ENCODE measurements at regions not wholly inside any gene's neighbourhood (a gene's known extent, or its start where the extent isn't known, plus 50 kb on each side); places are given as distances from the start of the nearest gene placed in this dataset.

DNA sequence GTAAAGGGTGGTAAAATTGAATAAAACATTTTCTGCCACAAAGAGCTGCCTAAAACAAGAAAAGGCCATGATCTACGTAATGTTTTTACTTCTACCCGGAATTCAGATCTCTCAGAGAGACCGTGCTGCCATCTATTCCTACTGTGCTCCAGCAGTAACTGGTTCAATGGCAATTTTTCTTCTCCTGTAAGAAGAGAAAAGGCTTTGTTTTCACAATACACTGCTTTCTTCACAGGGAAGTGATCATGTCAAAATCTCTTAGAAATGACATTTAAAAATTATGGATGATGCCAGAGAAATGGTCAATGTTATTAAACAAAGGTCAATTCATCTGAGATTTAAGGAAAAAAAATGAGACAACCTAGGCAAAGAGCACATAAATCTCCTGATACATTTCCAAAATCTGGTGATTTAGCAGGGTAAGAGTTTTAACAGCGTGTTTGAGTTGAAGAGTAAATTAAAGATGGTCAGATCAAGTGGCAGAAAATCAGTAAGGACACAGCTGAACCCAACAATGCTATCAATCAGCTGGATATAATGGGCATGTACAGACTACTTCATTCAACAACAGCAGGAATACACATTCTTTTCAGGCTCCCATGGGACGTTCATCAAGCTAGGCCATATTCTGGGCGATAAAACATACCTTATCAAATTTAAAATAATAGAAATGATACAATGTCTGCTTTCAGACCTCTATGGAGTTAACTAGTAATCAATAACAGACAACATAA, 523.1 kb downstream of the CHSY3 start:
- no peaks in the 10 kb centered on the region for H3K36me3 ChIP-seq (ENCODE audit: control insufficient read depth in 2 of 2, insufficient read depth in 2 of 2, low read length in 1 of 2)
- ChIA-PET CTCF (no interaction called here), RAD21 (ENCODE audit: unreplicated experiment) (no interaction called here), SMC1A (ENCODE audit: uncharacterized antibody, unreplicated experiment) (no interaction called here), POLR2A (no interaction called here)
- H3K4me3 ChIP-seq: no peak overlapping the region
- no peaks in the 10 kb centered on the region for H3K9me3 ChIP-seq (replicated peaks; ENCODE audit: control insufficient read depth, insufficient read depth, low read length)
- H3K27ac ChIP-seq (ENCODE audit: control insufficient read depth, insufficient read depth): no peak overlapping the region
- no peak overlapping the region for H3K9ac ChIP-seq (ENCODE audit: control insufficient read depth, insufficient read depth, low read length)
- TF ChIP-seq ZNF207 (IDR thresholded peaks at IDR 0.05; ENCODE audit: borderline replicate concordance): no peak
- no peak for TF ChIP-seq ZZZ3 (IDR thresholded peaks at IDR 0.05; ENCODE audit: control insufficient read depth, insufficient read length, low read depth)
- no peak for TF ChIP-seq RELA (IDR thresholded peaks at IDR 0.05; ENCODE audit: borderline replicate concordance, partially characterized antibody)
- no peak for TF ChIP-seq CBX3 (IDR thresholded peaks at IDR 0.05; ENCODE audit: borderline replicate concordance, low read depth)
- TF ChIP-seq CREB1 (IDR thresholded peaks at IDR 0.05; ENCODE audit: low read depth): no peak
- TF ChIP-seq IKZF2 (IDR thresholded peaks at IDR 0.05): no peak
- WGBS (ENCODE audit: insufficient coverage, insufficient replicate concordance, low lambda C conversion rate, missing lambda C conversion rate): 18% methylated on average over 6 of the region's 6 CpGs
- no peak overlapping the region for H2AFZ ChIP-seq (ENCODE audit: control insufficient read depth, low read depth, low read length)
- DNase-seq (ENCODE audit: low read depth, low spot score) (no peak), FAIRE-seq (no peak), ATAC-seq (no peak)
- H4K20me1 ChIP-seq (ENCODE audit: control insufficient read depth, insufficient read depth): no peaks in the 10 kb centered on the region
- intact Hi-C loops (cut with micrococcal nuclease; ENCODE audit: unreplicated experiment) (no loop called here), in situ Hi-C loops (cut with MboI) (no loop called here)
- BruUV-seq (replicated peaks): no TSS peak
- H3K4me1 ChIP-seq (ENCODE audit: control insufficient read depth, insufficient read depth, low read length): no peaks in the 10 kb centered on the region
- no peaks in the 10 kb centered on the region for H3K27me3 ChIP-seq (replicated peaks in 1 of 2; ENCODE audit: control insufficient read depth in 2 of 2, insufficient read depth in 2 of 2, low read length in 1 of 2)
- no peaks in the 10 kb centered on the region for H3K79me2 ChIP-seq (ENCODE audit: control insufficient read depth, insufficient read depth, low read length)
- no peak overlapping the region for H3K4me2 ChIP-seq (ENCODE audit: control insufficient read depth, insufficient read depth)

DNA sequence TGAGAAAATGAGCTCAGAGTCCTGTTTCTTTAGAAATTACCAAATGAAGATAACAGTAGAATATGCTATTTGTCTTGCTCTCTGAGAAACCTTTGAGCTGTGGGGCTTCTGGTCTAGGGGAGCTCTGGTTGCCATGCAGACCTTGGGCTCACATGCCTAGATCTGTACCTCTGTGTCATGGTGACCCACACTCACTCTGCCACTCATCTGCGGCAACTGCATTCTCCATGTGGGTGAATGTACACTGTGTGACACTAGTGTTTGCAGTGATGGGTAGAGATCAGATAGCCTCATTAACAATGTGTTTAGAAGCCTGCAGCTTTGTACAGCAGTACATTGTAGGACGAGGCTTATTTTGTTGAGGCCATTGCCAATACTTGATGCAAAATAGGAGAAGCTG, 521.2 kb downstream of the CHSY3 start:
- Histone ChIP-seq H3K79me2 (ENCODE audit: control insufficient read depth, insufficient read depth, low read length) (no peaks in the 10 kb centered on the region), H3K9ac (ENCODE audit: control insufficient read depth, insufficient read depth, low read length) (no peak overlapping the region), H2AFZ (ENCODE audit: control insufficient read depth, low read depth, low read length) (no peak overlapping the region), H3K4me3 (no peak overlapping the region), H3K9me3 (replicated peaks; ENCODE audit: control insufficient read depth, insufficient read depth, low read length) (no peaks in the 10 kb centered on the region), H3K4me1 (ENCODE audit: control insufficient read depth, insufficient read depth, low read length) (no peaks in the 10 kb centered on the region), H4K20me1 (ENCODE audit: control insufficient read depth, insufficient read depth) (no peaks in the 10 kb centered on the region), H3K27me3 (replicated peaks in 1 of 2; ENCODE audit: control insufficient read depth in 2 of 2, insufficient read depth in 2 of 2, low read length in 1 of 2) (no peaks in the 10 kb centered on the region), H3K27ac (ENCODE audit: control insufficient read depth, insufficient read depth) (no peak overlapping the region), H3K36me3 (ENCODE audit: control insufficient read depth in 2 of 2, insufficient read depth in 2 of 2, low read length in 1 of 2) (no peaks in the 10 kb centered on the region), H3K4me2 (ENCODE audit: control insufficient read depth, insufficient read depth) (no peak overlapping the region)
- in situ Hi-C loops (cut with MboI): no loop called here
- intact Hi-C loops (cut with micrococcal nuclease; ENCODE audit: unreplicated experiment): no loop called here
- no TSS peak for BruUV-seq (replicated peaks)
- ChIA-PET SMC1A (ENCODE audit: uncharacterized antibody, unreplicated experiment) (interaction anchor here (0.9 kb wide), 1 partner anchor 170 kb away, joined by 3 read pairs; no protein-coding TSS in a partner anchor), RAD21 (ENCODE audit: unreplicated experiment) (no interaction called here), CTCF (interaction anchor here (0.6 to 1.1 kb wide), 3 partner anchors 9 to 330 kb away, joined by 3 to 4 read pairs (median 3); no protein-coding TSS in a partner anchor), POLR2A (no interaction called here)
- no peak for DNase-seq (ENCODE audit: low read depth, low spot score)
- WGBS (ENCODE audit: insufficient coverage, insufficient replicate concordance, low lambda C conversion rate, missing lambda C conversion rate): 41% methylated on average over 2 of the region's 2 CpGs
- FAIRE-seq: no peak
- no peak for ATAC-seq
- TF ChIP-seq E2F4 (IDR thresholded peaks at IDR 0.05; ENCODE audit: low read depth, low read length) (no peak), ZNF24 (IDR thresholded peaks at IDR 0.05) (no peak), ZNF384 (IDR thresholded peaks at IDR 0.05; ENCODE audit: borderline replicate concordance, low read depth, low read length) (no peak), ASH2L (IDR thresholded peaks at IDR 0.05; ENCODE audit: borderline replicate concordance, low read depth) (no peak), JUND (IDR thresholded peaks at IDR 0.05; ENCODE audit: low read depth, low read length) (no peak), FOXM1 (IDR thresholded peaks at IDR 0.05; ENCODE audit: low read depth, low read length) (no peak), EED (IDR thresholded peaks at IDR 0.05; ENCODE audit: low read depth) (no peak), EGR1 (IDR thresholded peaks at IDR 0.05; ENCODE audit: borderline replicate concordance in 1 of 2, low read depth in 2 of 2, low read length in 2 of 2) (no peak), KDM1A (IDR thresholded peaks at IDR 0.05; ENCODE audit: borderline replicate concordance) (no peak), RELA (IDR thresholded peaks at IDR 0.05; ENCODE audit: borderline replicate concordance, partially characterized antibody) (no peak), RCOR1 (conservative IDR thresholded peaks at IDR 0.05; ENCODE audit: low read depth, low read length) (no peak)
- TF ChIP-seq, protein P1, sequence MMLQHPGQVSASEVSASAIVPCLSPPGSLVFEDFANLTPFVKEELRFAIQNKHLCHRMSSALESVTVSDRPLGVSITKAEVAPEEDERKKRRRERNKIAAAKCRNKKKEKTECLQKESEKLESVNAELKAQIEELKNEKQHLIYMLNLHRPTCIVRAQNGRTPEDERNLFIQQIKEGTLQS (IDR thresholded peaks at IDR 0.05; ENCODE audit: borderline replicate concordance, extremely low read depth, low read depth, low read length): no peak
